CD14-positive monocyte (primary cell): ENCODE measurements at regions not wholly inside any gene's neighbourhood (a gene's known extent, or its start where the extent isn't known, plus 50 kb on each side); places are given as distances from the start of the nearest gene placed in this dataset.

Experiments
- DNase-seq, 3 donors: peaks; one replicate each; pipeline ENCODE4 v3.0.0-alpha.2; 2011 to 2022
- H2AFZ ChIP-seq: 2 replicates; pipeline ENCODE4 v1.6.0; 2012; ENCODE audit warnings: mild to moderate bottlenecking, low read depth, low read length, inconsistent platforms; ENCODE audit not compliant: insufficient read depth, poor library complexity, severe bottlenecking
- H3K27ac ChIP-seq, 2 donors: 1 replicate in 1 of 2; 2 replicates in 1 of 2; pipeline ENCODE4 v1.5.1; 2012 to 2013; ENCODE audit warnings: low read length in 2 of 2, control low read depth in 1 of 2, inconsistent platforms in 1 of 2, low read depth in 1 of 2, mild to moderate bottlenecking in 1 of 2
- H3K27me3 ChIP-seq, 2 donors: one replicate each; pipeline versions ENCODE4 v1.6.0 to v1.6.1; 2011 to 2013; ENCODE audit warnings: low read length in 2 of 2; ENCODE audit not compliant: control insufficient read depth in 2 of 2, insufficient read depth in 2 of 2
- H3K36me3 ChIP-seq, 2 donors: replicated peaks in 1 of 2; 1 replicate in 1 of 2; 2 replicates in 1 of 2; pipeline versions ENCODE4 v1.5.1 to v1.6.1; 2012 to 2013; ENCODE audit warnings: low read length in 2 of 2, control low read depth in 1 of 2, inconsistent platforms in 1 of 2, mild to moderate bottlenecking in 1 of 2; ENCODE audit not compliant: insufficient read depth in 2 of 2, control insufficient read depth in 1 of 2
- H3K4me1 ChIP-seq, 2 donors: 1 replicate in 1 of 2; 2 replicates in 1 of 2; pipeline versions ENCODE4 v1.5.1 to v1.6.1; 2012 to 2013; ENCODE audit warnings: low read length in 2 of 2, control low read depth in 1 of 2, inconsistent platforms in 1 of 2, mild to moderate bottlenecking in 1 of 2, moderate library complexity in 1 of 2; ENCODE audit not compliant: insufficient read depth in 2 of 2, control insufficient read depth in 1 of 2
- H3K4me2 ChIP-seq: replicated peaks from 2 replicates; pipeline ENCODE3; 2012; ENCODE audit warnings: low read length, moderate library complexity, mild to moderate bottlenecking; ENCODE audit not compliant: poor library complexity, severe bottlenecking; ENCODE audit errors: extremely low read depth
- H3K4me3 ChIP-seq, 3 experiments: fragments of 200-600 bp in 1 of 3; sonication (generic) in 1 of 3; replicated peaks in 1 of 3; 1 replicate in 2 of 3; 2 replicates in 1 of 3; pipeline ENCODE4 v1.5.1; 2011 to 2013; ENCODE audit warnings: low read length in 3 of 3, mild to moderate bottlenecking in 3 of 3, control low read depth in 2 of 3, low read depth in 2 of 3, inconsistent platforms in 1 of 3, moderate library complexity in 1 of 3
- H3K79me2 ChIP-seq: 2 replicates; pipeline ENCODE4 v1.6.0; 2012; ENCODE audit warnings: mild to moderate bottlenecking, control low read depth, inconsistent platforms, low read length, moderate library complexity; ENCODE audit not compliant: insufficient read depth
- H3K9ac ChIP-seq: 2 replicates; pipeline ENCODE4 v1.6.0; 2017; ENCODE audit warnings: low read length, mild to moderate bottlenecking; ENCODE audit not compliant: insufficient read depth, poor library complexity, severe bottlenecking
- H3K9me3 ChIP-seq, 2 donors: replicated peaks in 1 of 2; 1 replicate in 1 of 2; 2 replicates in 1 of 2; pipeline versions ENCODE4 v1.5.1 to v1.6.1; 2012 to 2013; ENCODE audit warnings: low read length in 2 of 2, control low read depth in 1 of 2; ENCODE audit not compliant: control insufficient read depth in 1 of 2, insufficient read depth in 1 of 2
- H4K20me1 ChIP-seq: 2 replicates; pipeline ENCODE4 v1.6.0; 2012; ENCODE audit warnings: mild to moderate bottlenecking, low read length, control low read depth, moderate library complexity; ENCODE audit not compliant: insufficient read depth
- H3K27ac Mint-ChIP-seq, 7 donors: one replicate each; pipeline ENCODE4 v1.8.0; 2020; ENCODE audit warnings: mild to moderate bottlenecking in 7 of 7, mixed read lengths in 7 of 7, moderate library complexity in 6 of 7, inconsistent platforms in 2 of 7
- H3K27me3 Mint-ChIP-seq, 3 donors: one replicate each; pipeline ENCODE4 v1.8.0; 2021 to 2022; ENCODE audit warnings: low read depth in 3 of 3, mild to moderate bottlenecking in 3 of 3, mixed read lengths in 3 of 3, moderate library complexity in 3 of 3, inconsistent platforms in 1 of 3
- H3K36me3 Mint-ChIP-seq, 2 donors: one replicate each; pipeline ENCODE4 v1.8.0; 2020; ENCODE audit warnings: mixed read lengths in 2 of 2, inconsistent platforms in 1 of 2, mild to moderate bottlenecking in 1 of 2
- H3K4me1 Mint-ChIP-seq: one replicate; pipeline ENCODE4 v1.8.0; 2020; ENCODE audit warnings: mild to moderate bottlenecking, mixed read lengths
- H3K4me3 Mint-ChIP-seq, 2 donors: one replicate each; pipeline ENCODE4 v1.8.0; 2020; ENCODE audit warnings: mild to moderate bottlenecking in 2 of 2, mixed read lengths in 2 of 2, moderate library complexity in 1 of 2
- H3K9me3 Mint-ChIP-seq, 7 donors: one replicate each; pipeline ENCODE4 v1.8.0; 2020 to 2022; ENCODE audit warnings: mixed read lengths in 7 of 7, mild to moderate bottlenecking in 6 of 7, moderate library complexity in 6 of 7, inconsistent platforms in 2 of 7
- CTCF ChIP-seq: fragments of 200-600 bp; IDR thresholded peaks from one replicate; pipeline ENCODE4 v1.8.0; 2022; ENCODE audit warnings: antibody characterized with exemption, mild to moderate bottlenecking
- whole genome bisulfite sequencing: methylation state at CpG from one replicate; pipeline ENCODE4 v1.1.5; 2013; ENCODE audit warnings: missing lambda C conversion rate; ENCODE audit not compliant: insufficient coverage; 5-methylcytosine and 5-hydroxymethylcytosine counted together
- intact Hi-C, 2 donors: fragments of 100-400 bp; cut with micrococcal nuclease; formaldehyde crosslinking; loops; one replicate each; pipeline versions ENCODE4 v1.15.0 to v1.15.1; 2023

DNA sequence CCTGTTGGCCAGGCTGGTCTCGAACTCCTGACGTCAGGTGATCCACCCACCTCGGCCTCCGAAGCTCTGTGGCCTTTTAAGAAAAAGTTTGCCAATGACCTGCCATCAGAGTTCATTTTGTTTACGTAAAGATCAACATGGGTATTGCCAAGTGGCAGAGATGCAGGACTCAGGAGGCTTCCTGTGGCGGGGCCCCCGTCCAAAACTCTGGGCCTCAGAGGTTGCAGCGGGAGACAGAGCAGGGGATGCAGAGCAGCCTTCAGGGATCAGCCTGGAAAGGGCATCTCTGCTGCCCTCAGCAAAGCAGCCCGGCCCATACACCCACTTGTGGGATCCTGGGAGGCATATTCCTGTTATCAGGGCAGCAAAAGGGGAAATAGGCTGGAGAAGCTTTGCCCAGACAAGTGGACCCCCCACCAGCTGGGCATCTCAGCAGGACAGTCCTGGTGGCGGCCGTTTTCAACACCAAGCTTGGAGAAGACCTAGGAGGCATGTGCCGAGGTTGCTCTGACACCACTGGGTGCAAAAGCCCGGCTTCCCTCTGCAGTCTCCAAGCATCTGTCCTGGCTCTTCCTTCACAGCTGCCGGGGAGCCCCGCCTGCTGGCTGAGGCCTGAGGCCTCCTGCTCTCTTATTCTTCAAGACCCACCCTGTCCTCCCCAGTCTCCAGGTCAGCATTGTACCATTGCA, 1152.4 kb downstream of the BRD1 start:
- Histone ChIP-seq H3K9me3 (peaks cover 28 to 37% of the 10 kb centered on the region in 2 donors), H3K27me3 (no peaks in the 10 kb centered on the region), H3K4me1 (no peaks in the 10 kb centered on the region), H4K20me1 (no peaks in the 10 kb centered on the region), H2AFZ (no peak overlapping the region), H3K4me3 (no peak overlapping the region), H3K27ac (no peak overlapping the region), H3K79me2 (no peaks in the 10 kb centered on the region), H3K36me3 (no peaks in the 10 kb centered on the region), H3K9ac (no peak overlapping the region), H3K4me2 (no peak overlapping the region)
- Mint-ChIP-seq H3K4me3 (no peak overlapping the region), H3K27me3 (peaks cover 0 to 3% (median under 1%) of the 10 kb centered on the region in 3 donors), H3K9me3 (peaks cover 18 to 36% (median 28%) of the 10 kb centered on the region in 7 donors), H3K27ac (no peak overlapping the region), H3K36me3 (no peaks in the 10 kb centered on the region), H3K4me1 (no peaks in the 10 kb centered on the region)
- DNase-seq, result no peak
- TF ChIP-seq CTCF, result no peak
- intact Hi-C loops, result no loop called here
- 93% methylated on average over 14 of the region's 15 CpGs for WGBS

GRCh38 chr22:48673806-48674500, 1153.7 kb downstream of the BRD1 start:
- no peaks in the 10 kb centered on the region for H3K4me1 Mint-ChIP-seq
- no peaks in the 10 kb centered on the region for H3K4me1 ChIP-seq
- DNase-seq, result no peak
- no peaks in the 10 kb centered on the region for H3K36me3 Mint-ChIP-seq
- H4K20me1 ChIP-seq, result no peaks in the 10 kb centered on the region
- no peak overlapping the region for H3K9ac ChIP-seq
- peaks cover 21 to 39% (median 30%) of the 10 kb centered on the region in 7 donors for H3K9me3 Mint-ChIP-seq
- peaks cover 0 to 3% (median 2%) of the 10 kb centered on the region in 3 donors for H3K27me3 Mint-ChIP-seq
- WGBS, result 93% methylated on average over 18 of the region's 24 CpGs
- H3K79me2 ChIP-seq, result no peaks in the 10 kb centered on the region
- no peak overlapping the region for H3K27ac Mint-ChIP-seq
- no peak overlapping the region for H3K4me3 ChIP-seq
- intact Hi-C loops, result no loop called here
- H2AFZ ChIP-seq, result no peak overlapping the region
- H3K4me3 Mint-ChIP-seq, result no peak overlapping the region
- no peak overlapping the region for H3K27ac ChIP-seq
- no peaks in the 10 kb centered on the region for H3K36me3 ChIP-seq
- TF ChIP-seq CTCF, result no peak
- no peaks in the 10 kb centered on the region for H3K27me3 ChIP-seq
- no peak overlapping the region for H3K4me2 ChIP-seq
- H3K9me3 ChIP-seq, result peaks cover 34 to 44% of the 10 kb centered on the region in 2 donors
